ENCODE measurements at regions not wholly inside any gene's neighbourhood (a gene's known extent, or its start where the extent isn't known, plus 50 kb on each side); places are given as distances from the start of the nearest gene placed in this dataset.
"Not testable (repeated sequence)": the region's sequence is repeated elsewhere in the genome, so short reads cannot be mapped to it uniquely, and the experiment has no call there.

- no peak for FAIRE-seq
These were observed 51.4 kb upstream of the LSM6 start for GRCh38 chr4:146124023-146124680.

GRCh38 chr4:146123231-146123630 lies 52.3 kb upstream of the LSM6 start:
- FAIRE-seq: no peak

- no peak for FAIRE-seq
These were observed 53.1 kb upstream of the LSM6 start for GRCh38 chr4:146122398-146122797.

- no peak for FAIRE-seq
These were observed 53.8 kb upstream of the LSM6 start for GRCh38 chr4:146121757-146122156.

GRCh38 chr4:146119845-146120404 lies 55.6 kb upstream of the LSM6 start:
- no peak for FAIRE-seq

- no peak for FAIRE-seq
These were observed 61.5 kb upstream of the LSM6 start for GRCh38 chr4:146114066-146114465.

GRCh38 chr4:146113171-146113570 lies 62.3 kb upstream of the LSM6 start:
- FAIRE-seq: no peak

GRCh38 chr4:146112389-146112788 lies 63.1 kb upstream of the LSM6 start:
- FAIRE-seq: no peak

GRCh38 chr4:146110871-146111485 lies 64.5 kb upstream of the LSM6 start:
- no peak for FAIRE-seq

GRCh38 chr4:146108756-146109155 lies 66.8 kb upstream of the LSM6 start:
- FAIRE-seq: no peak

GRCh38 chr4:146107587-146108240 lies 67.8 kb upstream of the LSM6 start:
- FAIRE-seq: no peak

- no peak for FAIRE-seq
These were observed 70.1 kb upstream of the LSM6 start for GRCh38 chr4:146105464-146105863.

- no peak for FAIRE-seq
These were observed 71.0 kb upstream of the LSM6 start for GRCh38 chr4:146104541-146104940.

- not testable (repeated sequence) for FAIRE-seq
These were observed 71.5 kb upstream of the LSM6 start for GRCh38 chr4:146104052-146104451.

- no peak for FAIRE-seq
These were observed 75.9 kb upstream of the LSM6 start for GRCh38 chr4:146099585-146099984.

GRCh38 chr4:146098978-146099377 lies 76.5 kb upstream of the LSM6 start:
- FAIRE-seq: no peak

GRCh38 chr4:146098397-146098796 lies 77.1 kb upstream of the LSM6 start:
- no peak for FAIRE-seq

- FAIRE-seq: no peak
These were observed 79.1 kb upstream of the LSM6 start for GRCh38 chr4:146096371-146096770.

- no peak for FAIRE-seq
These were observed 79.7 kb upstream of the LSM6 start for GRCh38 chr4:146095860-146096259.

- FAIRE-seq: peak; percentile 73
These were observed 80.3 kb upstream of the LSM6 start for GRCh38 chr4:146095091-146095690.

- FAIRE-seq: no peak
These were observed 86.8 kb upstream of the LSM6 start for GRCh38 chr4:146088690-146089089.

GRCh38 chr4:146087856-146088255 lies 87.7 kb upstream of the LSM6 start:
- no peak for FAIRE-seq

- no peak for FAIRE-seq
These were observed 99.4 kb upstream of the LSM6 start for GRCh38 chr4:146076081-146076480.

GRCh38 chr4:146073517-146073916 lies 102.0 kb upstream of the LSM6 start:
- no peak for FAIRE-seq

Data from G401.6 (cell line).